NCI-H2227 (cell line): ENCODE measurements at regions not wholly inside any gene's neighbourhood (a gene's known extent, or its start where the extent isn't known, plus 50 kb on each side); places are given as distances from the start of the nearest gene placed in this dataset.

ENCODE experiments used
- DNase-seq: peaks from one replicate; lab custom pipeline; 2025; ENCODE audit not compliant: unreplicated experiment; lab: John Stamatoyannopoulos, UW

DNA sequence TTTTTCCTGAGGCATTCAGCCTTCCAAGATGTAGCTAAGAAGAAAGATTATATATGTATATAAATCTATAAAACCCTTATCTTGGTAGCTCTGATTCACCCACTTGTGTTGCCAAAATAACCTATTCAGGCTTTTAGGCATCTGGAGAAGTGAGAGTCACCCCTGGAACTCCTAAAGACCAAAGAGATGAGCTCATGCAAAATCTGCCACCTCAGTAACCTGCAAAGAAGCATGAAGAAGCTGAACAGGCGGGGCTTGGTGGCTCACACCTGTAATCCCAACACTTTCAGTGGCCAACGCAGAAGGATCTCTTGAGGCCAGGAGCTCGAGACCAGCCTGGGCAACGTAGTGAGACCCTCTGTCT lies 393.7 kb downstream of the FOXO1 start:
- no peak for DNase-seq

DNA sequence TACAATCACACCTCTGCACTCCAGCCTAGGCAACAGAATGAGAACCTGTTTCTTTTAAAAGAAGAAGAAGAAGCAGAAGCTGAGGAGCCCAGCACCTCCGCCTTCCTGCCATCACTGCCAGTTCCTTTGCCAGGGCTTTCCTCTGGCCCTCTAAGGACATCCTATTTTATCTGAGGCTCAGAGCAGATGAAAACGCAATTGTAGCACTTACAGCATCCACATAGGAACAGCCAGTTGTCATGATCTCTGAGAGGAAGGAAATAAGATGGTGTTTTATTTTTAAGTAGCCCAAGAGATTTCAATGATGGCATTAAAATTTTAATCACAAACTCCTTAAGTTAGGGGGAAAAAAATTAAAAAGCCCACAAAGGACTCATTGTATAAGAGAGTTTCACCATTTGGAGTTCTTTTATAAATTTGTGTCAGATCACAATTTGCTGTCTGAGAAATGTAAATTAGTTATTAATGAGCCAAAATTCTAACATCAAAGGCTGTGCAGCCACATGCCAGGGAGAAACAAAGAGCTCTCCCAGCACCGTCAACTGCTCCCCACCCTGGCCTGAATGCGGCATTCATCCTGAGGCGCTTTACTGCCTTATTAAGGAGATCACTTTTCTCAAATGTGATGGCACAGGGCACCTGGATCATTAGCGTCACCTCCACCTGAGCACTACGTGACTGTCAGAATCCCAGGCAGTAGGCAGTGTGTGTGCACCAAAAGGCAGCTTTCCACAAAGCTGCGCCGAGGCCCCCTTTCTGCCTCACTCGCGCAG lies 393.0 kb downstream of the FOXO1 start:
- DNase-seq: no peak

DNA sequence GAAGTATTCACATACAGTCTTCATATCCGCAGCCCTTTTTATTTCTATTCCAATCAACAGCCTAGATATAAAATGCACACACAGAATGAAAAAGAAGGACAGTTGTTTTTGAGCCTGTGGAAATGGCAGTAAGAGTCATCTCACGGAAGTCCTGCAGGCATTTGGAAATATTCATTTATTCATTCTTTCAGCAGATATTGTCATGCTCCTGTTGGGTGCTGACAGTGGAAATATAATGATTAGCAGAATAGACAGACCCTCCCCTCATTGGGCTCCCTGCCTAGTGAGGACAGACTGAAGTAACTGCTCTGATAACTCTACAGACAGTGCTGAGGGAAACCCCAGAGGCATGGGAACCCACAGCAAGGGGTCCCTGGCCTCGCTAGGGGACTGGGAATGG lies 392.3 kb downstream of the FOXO1 start:
- no peak for DNase-seq

DNA sequence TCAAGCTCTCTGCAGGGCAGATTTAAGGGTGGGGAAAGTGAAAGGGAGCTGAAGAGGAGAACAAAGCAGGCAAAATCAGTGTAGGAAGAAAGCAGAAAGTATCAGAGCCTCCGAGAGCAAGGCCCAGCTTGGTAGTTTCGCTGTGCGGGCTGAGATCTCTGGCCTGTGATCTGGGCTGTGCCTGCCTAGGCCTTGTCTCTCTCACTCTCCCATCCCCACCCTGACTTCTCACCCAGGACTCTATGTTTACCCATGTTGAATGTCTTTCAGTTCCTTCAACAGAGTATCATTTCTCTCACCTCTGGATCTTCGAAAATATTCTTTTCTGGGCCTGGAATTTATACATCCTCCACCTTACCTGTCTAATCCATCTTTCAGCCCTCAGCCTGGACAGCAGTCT lies 391.3 kb downstream of the FOXO1 start:
- no peak for DNase-seq

DNA sequence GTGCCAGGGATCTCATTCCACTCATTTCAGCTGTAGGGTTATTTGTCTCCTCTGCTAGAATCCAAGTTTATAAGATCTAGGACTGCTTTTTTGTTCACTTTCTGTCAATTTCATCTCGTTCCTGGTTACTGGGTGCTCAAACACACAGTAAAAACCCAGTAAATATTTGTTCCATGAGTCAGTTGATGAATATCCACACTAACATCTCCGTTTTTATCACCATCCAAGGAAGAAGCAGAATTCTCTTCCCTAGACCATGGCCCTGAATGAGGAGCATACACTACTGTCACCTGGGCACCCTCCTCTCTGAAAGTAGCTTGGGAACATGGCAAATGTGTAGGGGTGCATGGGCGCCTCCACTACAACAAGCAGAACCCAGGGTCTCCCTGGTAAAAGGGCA lies 390.8 kb downstream of the FOXO1 start:
- DNase-seq: no peak

DNA sequence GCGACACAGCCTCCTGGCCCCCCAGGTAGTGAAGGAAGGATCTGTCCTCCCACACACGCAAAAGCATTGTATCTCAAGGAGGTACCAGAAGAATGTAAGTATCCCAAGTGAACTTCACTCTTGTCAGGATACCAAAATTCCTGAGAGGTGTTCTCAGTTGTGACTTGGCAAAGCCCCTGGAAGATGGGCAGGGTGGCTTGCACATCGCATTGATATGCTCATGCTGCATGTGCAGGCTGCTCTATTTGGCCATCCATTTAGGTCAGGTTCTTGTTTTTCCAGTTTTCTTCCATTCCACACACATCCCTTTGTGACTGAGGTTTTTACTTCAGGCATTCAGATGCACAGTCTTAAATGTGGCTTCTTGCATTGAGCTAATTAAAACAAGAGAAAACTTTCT lies 382.8 kb downstream of the FOXO1 start:
- DNase-seq: no peak

DNA sequence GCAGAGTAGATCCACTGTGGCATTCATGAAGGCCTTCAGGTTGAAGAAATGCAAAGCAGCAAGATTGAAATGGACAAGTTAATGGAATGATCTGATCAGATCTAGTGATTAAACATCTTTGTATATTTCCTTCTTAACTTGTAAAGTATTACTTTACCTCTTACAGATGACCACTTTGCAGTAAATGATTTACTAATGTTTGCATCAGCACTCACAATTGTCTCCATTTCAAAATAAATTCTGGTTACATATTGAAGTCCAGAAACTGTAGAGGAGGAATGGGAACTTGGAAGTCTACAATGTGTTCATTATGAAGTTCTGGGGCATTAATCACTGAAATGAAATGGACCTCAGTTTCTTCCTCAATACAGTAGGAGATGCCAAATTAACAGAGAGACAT lies 380.8 kb downstream of the FOXO1 start:
- DNase-seq: no peak

DNA sequence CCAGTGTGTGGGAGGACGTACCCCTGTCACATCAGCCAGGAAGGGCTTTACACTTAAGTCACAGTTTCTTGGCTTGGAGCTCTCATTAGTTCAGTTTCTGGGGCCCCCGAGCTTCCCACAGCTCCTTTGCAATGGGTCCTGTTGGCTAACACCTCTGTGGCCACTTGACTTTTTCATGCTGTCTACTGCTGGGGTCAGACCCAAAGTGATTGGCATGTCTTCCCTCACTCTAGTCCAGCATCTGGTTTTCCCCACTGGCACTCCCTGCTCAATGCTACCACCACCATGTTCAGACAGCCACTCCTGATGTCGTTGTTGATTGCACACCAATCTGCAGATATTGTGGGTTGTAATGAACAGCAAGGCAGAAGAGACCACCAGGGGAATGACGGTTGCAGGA lies 379.0 kb downstream of the FOXO1 start:
- DNase-seq: no peak

DNA sequence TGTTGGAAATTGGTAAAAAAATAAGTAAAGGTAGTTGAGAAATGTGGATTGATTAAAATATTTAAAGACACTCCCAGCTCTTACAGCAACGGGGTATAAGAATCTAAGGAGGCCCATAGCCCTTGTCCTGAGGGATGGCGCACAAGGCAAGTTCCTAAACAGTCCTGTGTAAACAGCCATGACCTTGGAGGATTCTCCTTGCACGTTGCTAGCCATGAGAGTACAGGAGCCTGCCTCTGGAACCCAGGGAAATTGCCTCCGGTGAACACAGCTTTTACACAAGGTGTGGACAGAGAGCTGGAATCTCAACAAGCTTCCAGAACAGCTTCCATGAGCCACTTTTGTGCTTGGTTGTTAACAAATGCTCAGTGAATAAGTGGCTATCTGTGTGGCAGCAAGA lies 378.2 kb downstream of the FOXO1 start:
- no peak for DNase-seq

DNA sequence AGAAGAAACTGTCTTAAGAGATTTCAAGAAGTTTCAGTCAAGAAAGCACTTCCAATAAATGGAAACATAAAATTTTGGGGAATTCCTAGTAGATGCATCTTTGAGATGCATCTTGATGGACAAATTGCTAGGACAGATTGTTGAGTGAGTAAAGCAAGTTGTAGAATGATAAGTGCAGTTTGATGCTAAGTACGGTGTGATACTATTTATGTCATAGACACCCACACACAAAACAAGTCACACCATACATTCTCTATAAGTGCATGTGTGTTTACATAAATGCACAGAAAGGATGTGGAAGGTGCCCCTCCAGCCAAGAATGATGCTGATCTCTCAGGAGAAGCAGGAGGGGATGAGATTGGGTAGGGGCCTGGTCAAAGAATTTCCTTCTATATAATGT lies 375.7 kb downstream of the FOXO1 start:
- DNase-seq: no peak

DNA sequence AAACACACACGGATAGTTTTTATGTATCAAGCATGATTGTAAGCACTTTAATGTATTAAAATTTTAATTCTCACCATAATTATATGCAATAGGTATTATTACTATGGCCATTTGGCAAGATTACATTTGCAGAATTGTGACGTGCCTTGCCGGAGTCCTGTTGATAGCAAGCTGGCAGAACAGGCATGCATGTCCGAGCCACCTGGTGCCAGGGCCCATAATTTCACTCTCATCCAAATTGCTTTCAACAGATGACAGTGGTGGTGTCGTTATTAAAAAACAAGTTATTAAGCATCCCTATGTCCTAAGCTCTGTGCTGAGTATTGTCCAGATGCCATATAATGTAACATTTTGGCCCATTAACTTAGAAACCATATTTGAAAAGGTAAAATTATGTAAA lies 374.3 kb downstream of the FOXO1 start:
- no peak for DNase-seq

DNA sequence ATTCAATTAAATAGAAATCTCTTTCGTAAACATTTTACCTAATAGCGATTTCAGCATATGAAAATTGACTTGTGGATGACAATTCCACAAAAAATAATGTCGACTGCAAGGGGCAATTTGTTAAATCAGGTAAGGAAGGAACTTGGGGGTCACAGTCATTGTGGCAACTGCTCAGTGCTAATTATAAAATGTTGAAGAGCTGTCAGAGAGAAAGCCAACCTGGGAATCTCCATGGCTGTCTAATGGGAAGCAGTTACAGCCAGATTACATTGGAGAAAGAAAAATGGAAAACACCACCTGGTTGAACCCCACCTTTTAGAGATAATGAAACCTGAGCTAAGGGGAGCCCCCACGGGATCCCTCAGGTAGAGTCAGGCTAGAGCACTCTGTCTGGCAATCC lies 373.9 kb downstream of the FOXO1 start:
- DNase-seq: no peak

DNA sequence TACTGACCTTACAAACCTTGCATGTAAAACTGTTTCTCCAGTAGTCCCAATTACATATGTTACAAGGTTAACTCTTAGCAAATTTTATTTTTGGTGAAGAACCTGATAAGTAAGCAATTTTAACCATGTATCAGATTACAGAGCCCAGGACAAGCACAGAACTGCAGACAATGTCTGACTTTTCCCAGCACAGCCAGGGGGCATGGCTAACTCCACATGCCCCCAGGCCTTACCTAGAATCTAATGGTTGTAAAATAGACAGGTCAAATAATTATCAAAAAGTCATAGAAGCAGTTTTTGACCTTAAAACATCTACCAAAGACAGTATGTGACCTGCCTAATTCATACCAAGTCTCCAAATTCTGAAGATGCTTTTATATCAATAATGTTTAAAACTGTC lies 364.1 kb downstream of the FOXO1 start:
- DNase-seq: no peak

DNA sequence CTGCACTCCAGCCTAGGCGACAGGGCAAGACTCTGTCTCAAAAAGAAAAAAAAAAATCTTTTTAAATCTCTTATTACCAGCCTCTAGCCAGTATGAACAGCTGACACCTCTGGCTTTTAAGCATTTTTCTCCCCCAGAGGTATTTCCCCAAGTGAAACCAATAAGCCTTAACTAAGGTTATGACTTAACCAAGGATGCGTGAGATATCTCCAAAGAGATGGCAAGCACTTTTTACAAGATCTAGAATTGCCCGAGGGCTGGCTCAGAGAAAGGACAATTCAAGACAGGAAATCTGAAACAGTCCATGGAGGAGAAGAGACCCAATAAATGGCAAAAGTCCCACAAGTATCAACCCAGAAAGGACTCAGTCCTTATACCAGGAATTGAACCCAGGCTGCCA lies 362.1 kb downstream of the FOXO1 start:
- DNase-seq: no peak

DNA sequence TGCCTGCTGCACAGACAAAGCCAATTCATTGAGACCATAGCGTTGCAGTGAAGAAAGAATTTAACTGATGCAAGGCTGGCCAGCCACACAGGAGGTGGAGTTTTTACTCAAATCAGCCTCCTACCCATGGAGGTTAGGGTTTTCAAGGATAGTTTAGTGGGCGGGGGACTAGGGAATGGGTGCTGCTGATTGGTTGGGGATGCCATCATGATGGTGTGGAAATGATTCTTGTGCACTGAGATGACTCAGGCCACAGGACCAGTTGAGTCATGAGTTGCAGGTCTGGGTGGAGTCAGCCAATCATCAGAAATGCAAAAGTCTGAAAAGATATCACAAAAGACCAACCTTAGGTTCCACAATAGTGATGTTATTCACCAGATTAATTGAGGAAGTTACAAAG lies 359.6 kb downstream of the FOXO1 start:
- DNase-seq: no peak

DNA sequence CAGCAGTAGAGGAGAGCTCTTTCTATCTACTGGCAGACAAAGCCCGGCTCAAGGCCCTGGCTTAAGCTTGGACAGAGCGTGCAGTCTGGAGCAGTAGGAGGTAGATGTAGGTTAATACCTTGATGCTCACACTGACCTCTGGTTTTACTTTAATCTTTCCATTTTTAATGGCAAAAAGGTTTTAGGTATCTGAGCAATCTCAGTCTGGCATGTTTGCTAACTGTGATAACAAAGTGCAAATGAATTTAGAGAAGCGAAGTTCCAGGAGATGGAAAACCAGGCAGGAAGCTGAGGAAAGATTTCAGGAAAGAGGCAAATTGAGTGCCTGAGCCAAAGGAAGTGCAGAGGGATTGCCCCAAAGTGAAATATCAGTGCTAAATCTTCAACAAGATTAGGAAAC lies 356.6 kb downstream of the FOXO1 start:
- DNase-seq: no peak

DNA sequence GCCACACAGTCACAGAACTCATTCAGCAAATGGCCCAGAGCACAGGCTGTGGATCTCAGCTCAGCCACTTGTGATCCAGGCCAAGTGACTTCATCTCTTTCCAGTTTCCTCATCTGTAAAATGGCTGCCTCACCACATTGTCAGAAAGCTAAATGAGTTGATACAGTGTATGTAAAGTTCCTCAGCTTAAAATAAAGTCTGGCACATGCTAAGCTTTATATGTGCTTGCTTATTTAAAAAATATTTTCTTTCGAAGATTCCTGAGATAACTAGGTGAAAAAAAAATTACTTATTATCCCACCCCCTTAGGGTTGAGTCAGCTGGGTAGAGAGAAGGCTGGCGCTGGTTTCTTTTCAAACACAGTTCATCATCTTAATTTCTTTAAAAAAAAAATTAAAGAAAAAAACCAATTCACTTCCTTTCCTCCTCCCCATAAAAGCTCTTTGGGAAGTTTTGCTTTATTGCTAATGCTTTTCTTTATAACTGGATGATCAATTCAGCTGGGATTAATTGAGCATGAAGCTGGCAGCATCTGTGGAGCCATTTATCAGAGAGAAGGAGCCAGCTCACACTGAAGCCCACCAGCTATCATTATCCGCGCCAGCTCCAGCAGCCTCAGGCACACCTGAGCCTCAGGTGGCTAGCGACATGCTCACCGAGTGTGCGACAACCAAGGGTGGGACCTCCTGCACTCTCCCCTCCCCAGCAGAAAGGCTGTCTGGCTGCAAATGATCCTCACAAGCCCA lies 354.9 kb downstream of the FOXO1 start:
- no peak for DNase-seq

DNA sequence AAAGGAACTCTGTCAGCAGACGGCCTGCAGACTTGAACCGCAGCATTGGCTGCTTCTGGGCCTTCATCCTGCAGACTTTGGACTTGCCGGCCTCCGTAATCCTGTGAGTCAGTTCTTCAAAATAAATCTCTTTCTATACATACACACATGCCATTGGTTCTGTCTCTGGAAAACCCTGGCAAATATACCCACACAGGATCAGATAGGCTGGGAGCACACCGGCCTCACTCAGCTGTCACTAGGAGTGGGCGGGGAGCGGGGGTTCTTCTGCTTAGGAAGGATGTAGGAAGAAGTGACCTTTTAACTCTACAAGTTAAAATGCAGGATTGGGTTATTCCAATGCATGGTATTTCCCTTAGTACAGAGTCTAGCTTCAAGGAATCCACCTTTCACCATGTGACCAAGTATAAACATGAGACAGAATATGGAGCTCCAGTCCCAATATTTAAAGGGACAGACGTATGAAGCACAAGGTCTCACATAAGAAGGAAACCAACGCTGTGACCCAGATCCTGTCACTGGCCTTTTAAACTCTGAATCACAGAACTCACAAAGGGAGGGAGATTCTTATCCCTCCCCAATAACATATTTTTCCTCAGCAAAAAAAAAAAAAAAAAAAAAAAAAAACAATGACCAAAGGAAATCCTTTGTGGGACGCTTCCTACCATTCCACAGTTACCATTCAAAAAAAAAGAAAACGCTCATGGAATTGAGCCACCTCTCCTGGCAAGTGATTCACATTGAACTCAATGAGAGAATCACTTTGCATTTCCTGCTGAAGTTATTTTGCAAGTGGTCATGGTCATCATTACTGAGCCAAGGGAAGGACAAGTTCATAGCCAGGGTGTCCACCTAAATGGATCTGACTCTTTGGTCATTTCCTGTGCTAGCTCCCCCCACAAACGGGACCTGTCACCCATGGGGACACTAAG lies 352.9 kb downstream of the FOXO1 start:
- DNase-seq: no peak

DNA sequence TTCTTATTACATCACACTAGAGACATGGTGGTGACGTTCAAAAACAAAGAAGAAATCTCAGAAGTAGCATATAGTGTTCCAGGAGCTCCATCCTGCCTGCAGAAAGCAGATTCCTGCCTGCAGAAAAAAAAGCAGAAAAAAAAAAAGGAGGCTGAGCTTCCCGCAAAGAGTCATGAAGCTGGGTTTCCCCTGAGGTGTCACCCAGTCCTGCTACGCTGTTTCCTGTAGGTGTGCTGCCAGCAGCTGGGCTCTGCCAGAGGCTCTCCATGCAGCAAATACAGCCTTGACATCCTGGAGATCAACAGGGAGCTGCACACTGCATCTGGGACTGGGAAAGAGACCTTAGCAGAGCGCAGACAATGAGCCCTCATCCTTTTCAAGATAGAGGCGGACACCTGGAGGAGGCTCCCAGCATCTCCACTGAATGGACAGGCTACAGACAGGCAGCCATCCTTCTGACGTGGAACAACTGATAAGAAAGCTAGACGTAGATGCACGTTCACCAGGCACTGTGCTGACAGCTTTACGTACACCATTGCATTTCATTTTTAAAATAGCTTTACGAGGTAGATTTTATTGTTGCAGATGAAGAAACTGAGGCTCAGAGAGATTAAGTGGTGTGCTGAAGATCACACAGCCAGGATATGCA lies 350.9 kb downstream of the FOXO1 start:
- no peak for DNase-seq

DNA sequence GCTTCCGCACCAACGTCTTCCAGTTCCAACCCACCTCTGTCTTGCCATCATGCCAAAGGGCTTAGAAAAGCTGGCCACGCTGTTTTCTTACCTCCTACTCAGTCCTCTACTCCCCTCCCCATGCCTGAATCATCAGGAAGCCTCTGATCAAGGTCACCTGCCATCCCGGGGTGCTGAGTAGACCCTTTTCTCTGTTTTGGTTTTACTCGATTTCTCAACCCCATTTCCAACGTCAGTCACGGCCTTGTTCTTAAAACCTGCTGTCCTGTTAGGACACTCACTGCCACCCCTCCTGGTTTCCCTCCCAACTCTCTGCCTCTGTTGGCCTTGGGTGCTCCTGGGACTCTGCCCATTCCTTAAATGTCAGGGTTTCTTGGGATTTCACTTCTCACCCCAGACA lies 350.1 kb downstream of the FOXO1 start:
- no peak for DNase-seq

DNA sequence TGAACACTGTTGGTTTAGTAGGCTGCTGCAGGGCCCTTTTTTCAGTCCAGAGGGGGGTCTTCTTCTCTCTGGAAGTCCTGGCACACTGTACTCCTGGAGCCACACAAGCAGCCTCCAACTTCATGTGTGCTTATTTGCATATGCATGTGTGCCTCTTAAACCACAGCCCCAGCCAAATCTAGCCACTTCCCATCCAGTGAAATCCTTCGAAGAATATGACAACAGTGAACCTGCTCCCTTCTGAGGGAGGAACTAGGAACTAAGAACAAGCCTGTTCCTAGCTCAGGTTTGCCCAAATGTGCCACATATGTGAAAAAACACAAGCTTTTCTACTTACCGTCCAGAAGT lies 348.5 kb downstream of the FOXO1 start:
- no peak for DNase-seq
